GM23248 (cell line): ENCODE measurements at regions not wholly inside any gene's neighbourhood (a gene's known extent, or its start where the extent isn't known, plus 50 kb on each side); places are given as distances from the start of the nearest gene placed in this dataset.
"Not testable (repeated sequence)": the region's sequence is repeated elsewhere in the genome, so short reads cannot be mapped to it uniquely, and the experiment has no call there.

Source experiments
- DNase-seq: peaks from one replicate; pipeline ENCODE4 v3.0.0-alpha.2; 2015
- H2AFZ ChIP-seq: fragments of 200-600 bp; sonication (generic); 2 replicates; pipeline ENCODE4 v1.6.1; 2016; ENCODE audit warnings: antibody characterized with exemption
- H3F3A ChIP-seq: fragments of 200-600 bp; sonication (generic); 2 replicates; pipeline ENCODE4 v1.6.1; 2016; ENCODE audit warnings: mild to moderate bottlenecking, antibody characterized with exemption, mixed run types; ENCODE audit not compliant: insufficient read depth
- H3K27ac ChIP-seq: fragments of 200-600 bp; sonication (generic); 2 replicates; pipeline ENCODE4 v1.5.1; 2016; ENCODE audit warnings: mild to moderate bottlenecking
- H3K27me3 ChIP-seq: fragments of 200-600 bp; sonication (generic); replicated peaks from 2 replicates; pipeline ENCODE4 v1.6.1; 2016; ENCODE audit warnings: mild to moderate bottlenecking; ENCODE audit not compliant: insufficient read depth
- H3K36me3 ChIP-seq: fragments of 200-600 bp; sonication (generic); 2 replicates; pipeline ENCODE4 v1.6.1; 2016; ENCODE audit warnings: low read depth, mild to moderate bottlenecking
- H3K4me1 ChIP-seq: fragments of 200-600 bp; sonication (generic); 2 replicates; pipeline ENCODE4 v1.6.1; 2016; ENCODE audit warnings: mild to moderate bottlenecking; ENCODE audit not compliant: insufficient read depth
- H3K4me2 ChIP-seq: fragments of 200-600 bp; sonication (generic); one replicate; pipeline ENCODE4 v1.6.1; 2016; ENCODE audit warnings: mild to moderate bottlenecking; ENCODE audit not compliant: unreplicated experiment
- H3K4me3 ChIP-seq: fragments of 200-600 bp; sonication (generic); 2 replicates; pipeline ENCODE4 v1.5.1; 2016; ENCODE audit warnings: mild to moderate bottlenecking
- H3K79me2 ChIP-seq: fragments of 200-600 bp; sonication (generic); 2 replicates; pipeline ENCODE4 v1.6.1; 2016; ENCODE audit warnings: mild to moderate bottlenecking; ENCODE audit not compliant: insufficient read depth
- H3K9ac ChIP-seq: fragments of 200-600 bp; sonication (generic); 2 replicates; pipeline ENCODE4 v1.6.1; 2016; ENCODE audit warnings: mild to moderate bottlenecking
- H3K9me2 ChIP-seq: fragments of 200-600 bp; sonication (generic); 2 replicates; pipeline ENCODE4 v1.6.1; 2016; ENCODE audit warnings: mixed run types, mild to moderate bottlenecking, moderate library complexity; ENCODE audit not compliant: insufficient read depth
- H3K9me3 ChIP-seq: fragments of 200-600 bp; sonication (generic); one replicate; pipeline ENCODE4 v1.6.1; 2017; ENCODE audit warnings: low read depth
- H4K20me1 ChIP-seq: fragments of 200-600 bp; sonication (generic); 2 replicates; pipeline ENCODE4 v1.6.0; 2016; ENCODE audit not compliant: insufficient read depth
- EZH2 ChIP-seq: fragments of 200-600 bp; sonication (generic); IDR thresholded peaks from 2 replicates; pipeline ENCODE4 v1.6.1; 2018; ENCODE audit warnings: antibody characterized with exemption, mild to moderate bottlenecking; ENCODE audit not compliant: insufficient read depth, poor library complexity, severe bottlenecking
- EZH2phosphoT487 ChIP-seq: fragments of 200-600 bp; sonication (generic); IDR thresholded peaks from 2 replicates; pipeline ENCODE4 v1.6.1; 2018; ENCODE audit warnings: antibody characterized with exemption, moderate library complexity, mild to moderate bottlenecking, low read depth; ENCODE audit not compliant: insufficient read depth
- WGBS, 2 experiments: methylation state at CpG; one replicate each; pipeline ENCODE4 v1.1.6; 2015 to 2017; ENCODE audit warnings: low lambda C conversion rate in 2 of 2, low coverage in 1 of 2; ENCODE audit errors: missing lambda C conversion rate in 2 of 2; 5-methylcytosine and 5-hydroxymethylcytosine counted together
- in situ Hi-C: fragments of 300-500 bp; cut with MboI; formaldehyde crosslinking; loops from 2 replicates; pipeline ENCODE4 v1.15.0; 2020

- Histone ChIP-seq H3K27me3 (no peaks in the 10 kb centered on the region), H3K4me3 (peak overlapping the region; percentile 45), H3K9me3 (peaks cover 6% of the 10 kb centered on the region), H3K36me3 (no peaks in the 10 kb centered on the region), H3K79me2 (no peaks in the 10 kb centered on the region), H3K4me2 (peak overlapping the region; percentile 68), H3K4me1 (peaks cover 17% of the 10 kb centered on the region), H3K9ac (peak overlapping the region; percentile 28; the same call in 1 of the 2 replicates), H3K27ac (no peak overlapping the region), H4K20me1 (no peaks in the 10 kb centered on the region), H2AFZ (no peak overlapping the region; the same call in none of the 2 replicates), H3K9me2 (no peaks in the 10 kb centered on the region), H3F3A (peaks cover 19% of the 10 kb centered on the region; the same call in 1 of the 2 replicates)
- WGBS, 2 experiments: 3 to 5% methylated on average over 4 of the region's 4 CpGs
- peak; percentile 67 for DNase-seq
- no peak for TF ChIP-seq EZH2
- TF ChIP-seq EZH2phosphoT487: no peak
- in situ Hi-C loops: no loop called here
These were observed 81.8 kb upstream of the CREB5 start for GRCh38 chr7:28330384-28331070.

DNA sequence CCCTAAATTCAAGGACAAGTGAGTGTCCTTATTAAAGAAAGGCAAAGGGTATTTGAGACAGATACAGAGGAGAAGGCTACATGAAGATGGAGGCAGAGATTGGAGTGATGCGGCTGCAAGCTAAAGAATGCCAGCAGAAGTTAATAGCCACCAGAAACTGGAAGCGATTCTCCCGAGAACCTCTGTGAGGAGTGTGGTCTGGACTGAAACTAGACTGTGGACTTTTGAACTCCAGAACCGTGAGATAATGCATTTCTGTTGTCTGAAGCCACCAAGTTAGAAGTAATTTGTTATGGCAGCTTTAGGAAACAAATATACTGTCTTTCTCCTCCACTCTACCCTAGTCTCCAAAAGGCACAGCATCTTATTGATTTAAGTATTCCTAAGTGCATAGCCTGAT is 80.3 kb upstream of the CREB5 start:
- in situ Hi-C loops: no loop called here

DNA sequence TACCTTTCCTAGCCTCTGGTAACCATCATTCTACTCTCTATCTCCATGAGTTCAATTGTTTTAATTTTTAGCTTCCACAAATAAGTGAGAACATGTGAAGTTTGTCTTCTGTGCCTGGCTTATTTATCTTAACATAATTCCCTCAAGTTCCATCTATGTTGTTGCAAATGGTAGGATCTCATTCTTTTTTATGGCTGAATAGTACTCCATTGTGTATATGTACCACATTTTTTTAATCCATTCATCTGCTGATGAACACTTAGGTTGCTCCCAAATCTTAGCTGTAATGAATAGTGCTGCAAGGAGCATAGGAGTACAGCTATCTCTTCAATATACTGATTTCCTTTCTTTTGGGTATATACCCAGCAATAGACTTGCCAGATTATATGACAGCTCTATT is 78.8 kb upstream of the CREB5 start:
- H3K79me2 ChIP-seq, H3K4me3 ChIP-seq, H2AFZ ChIP-seq, H3K27ac ChIP-seq, H4K20me1 ChIP-seq, DNase-seq, H3K9me3 ChIP-seq, in situ Hi-C loops, H3K9ac ChIP-seq, H3K4me2 ChIP-seq, H3K27me3 ChIP-seq, H3K36me3 ChIP-seq, H3K9me2 ChIP-seq: not testable (repeated sequence)
- H3K4me1 ChIP-seq: peaks cover 17% of the 10 kb centered on the region
- H3F3A ChIP-seq: peaks cover 19% of the 10 kb centered on the region; the same call in 1 of the 2 replicates

More for the DNA sequence above, 80.3 kb upstream of the CREB5 start:
- 93 to 94% methylated on average over 4 of the region's 4 CpGs for WGBS, 2 experiments
- Histone ChIP-seq H3K36me3 (no peaks in the 10 kb centered on the region), H3K9me3 (peaks cover 6% of the 10 kb centered on the region), H2AFZ (no peak overlapping the region), H3K4me2 (no peak overlapping the region), H4K20me1 (no peaks in the 10 kb centered on the region), H3K27me3 (no peaks in the 10 kb centered on the region), H3K4me3 (no peak overlapping the region), H3K27ac (no peak overlapping the region), H3F3A (peaks cover 19% of the 10 kb centered on the region; the same call in 1 of the 2 replicates), H3K9ac (no peak overlapping the region), H3K79me2 (no peaks in the 10 kb centered on the region), H3K9me2 (no peaks in the 10 kb centered on the region), H3K4me1 (peaks cover 17% of the 10 kb centered on the region)
- TF ChIP-seq EZH2phosphoT487 (no peak), EZH2 (no peak)
- DNase-seq: no peak

GRCh38 chr7:28336806-28337205 is 75.5 kb upstream of the CREB5 start:
- Histone ChIP-seq H4K20me1 (no peaks in the 10 kb centered on the region), H3K27me3 (no peaks in the 10 kb centered on the region), H3K79me2 (no peaks in the 10 kb centered on the region), H3F3A (no peaks in the 10 kb centered on the region), H3K9ac (no peak overlapping the region), H3K36me3 (no peaks in the 10 kb centered on the region), H3K4me3 (no peak overlapping the region), H3K9me2 (no peaks in the 10 kb centered on the region), H3K4me2 (no peak overlapping the region), H2AFZ (no peak overlapping the region), H3K9me3 (peaks cover 6% of the 10 kb centered on the region), H3K4me1 (no peaks in the 10 kb centered on the region), H3K27ac (no peak overlapping the region)
- 88 to 90% methylated on average over 2 of the region's 2 CpGs for WGBS, 2 experiments
- TF ChIP-seq EZH2 (no peak), EZH2phosphoT487 (no peak)
- in situ Hi-C loops: no loop called here
- no peak for DNase-seq

DNA sequence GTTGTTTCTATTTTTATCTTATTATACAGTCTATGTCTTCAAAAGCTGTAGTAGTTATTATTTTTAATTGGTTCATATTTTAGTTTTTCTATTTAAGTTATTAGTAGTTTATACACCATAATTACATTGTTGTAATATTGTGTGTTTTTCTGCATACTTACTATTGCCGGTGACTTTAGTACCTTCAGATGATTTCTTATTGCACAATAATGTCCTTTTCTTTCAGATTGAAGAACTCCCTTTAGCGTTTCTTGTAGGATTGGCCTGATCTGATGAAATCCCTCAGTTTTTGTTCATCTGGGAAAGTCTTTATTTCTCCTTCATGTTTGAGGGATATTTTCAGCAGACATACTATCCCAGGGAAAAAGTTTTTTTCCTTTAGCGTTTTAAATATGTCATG is 74.3 kb upstream of the CREB5 start:
- 62 to 64% methylated on average over 3 of the region's 3 CpGs for WGBS, 2 experiments
- DNase-seq: no peak
- no peak overlapping the region for H3K4me3 ChIP-seq
- in situ Hi-C loops: no loop called here
- no peaks in the 10 kb centered on the region for H3F3A ChIP-seq
- H2AFZ ChIP-seq: no peak overlapping the region
- H3K36me3 ChIP-seq: no peaks in the 10 kb centered on the region
- H3K4me1 ChIP-seq: no peaks in the 10 kb centered on the region
- H3K4me2 ChIP-seq: no peak overlapping the region
- no peaks in the 10 kb centered on the region for H4K20me1 ChIP-seq
- no peak overlapping the region for H3K27ac ChIP-seq
- no peaks in the 10 kb centered on the region for H3K79me2 ChIP-seq
- H3K27me3 ChIP-seq: no peaks in the 10 kb centered on the region
- no peaks in the 10 kb centered on the region for H3K9me2 ChIP-seq
- H3K9me3 ChIP-seq: peaks cover 6% of the 10 kb centered on the region
- no peak overlapping the region for H3K9ac ChIP-seq
- no peak for TF ChIP-seq EZH2
- no peak for TF ChIP-seq EZH2phosphoT487
